ENCODE measurements at regions not wholly inside any gene's neighbourhood (a gene's known extent, or its start where the extent isn't known, plus 50 kb on each side); places are given as distances from the start of the nearest gene placed in this dataset.

DNA sequence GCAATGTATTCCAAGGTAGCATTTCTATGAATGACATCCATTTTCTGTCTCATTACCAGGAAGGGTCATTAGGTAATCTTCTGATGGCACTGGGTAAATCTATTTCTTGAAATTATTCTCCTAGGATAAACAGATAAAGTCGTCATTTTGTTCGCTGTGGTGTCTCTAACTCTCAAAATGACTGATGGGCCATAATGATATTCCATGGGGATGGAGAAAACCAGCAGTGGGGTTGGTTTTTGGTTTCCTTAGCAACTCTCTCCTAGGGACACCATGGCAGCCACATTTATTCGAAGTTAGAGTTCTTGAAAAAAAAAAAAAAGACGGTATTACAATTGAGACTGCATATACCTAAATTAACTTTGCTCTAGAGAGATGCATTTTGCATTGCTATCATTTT is 231.3 kb upstream of the SLCO3A1 start:
- no peak overlapping the region for H3K4me3 ChIP-seq (ENCODE audit: low read depth, low read length)
- ChIA-PET POLR2A (no interaction called here), CTCF (no interaction called here)
- no peak for DNase-seq (ENCODE audit: low read depth)
- no peaks in the 10 kb centered on the region for H3K27me3 ChIP-seq (ENCODE audit: control insufficient read depth, insufficient read depth, low read length)
- H3K36me3 ChIP-seq (ENCODE audit: control insufficient read depth, insufficient read depth, low read length) = no peaks in the 10 kb centered on the region
- TF ChIP-seq, protein P1, sequence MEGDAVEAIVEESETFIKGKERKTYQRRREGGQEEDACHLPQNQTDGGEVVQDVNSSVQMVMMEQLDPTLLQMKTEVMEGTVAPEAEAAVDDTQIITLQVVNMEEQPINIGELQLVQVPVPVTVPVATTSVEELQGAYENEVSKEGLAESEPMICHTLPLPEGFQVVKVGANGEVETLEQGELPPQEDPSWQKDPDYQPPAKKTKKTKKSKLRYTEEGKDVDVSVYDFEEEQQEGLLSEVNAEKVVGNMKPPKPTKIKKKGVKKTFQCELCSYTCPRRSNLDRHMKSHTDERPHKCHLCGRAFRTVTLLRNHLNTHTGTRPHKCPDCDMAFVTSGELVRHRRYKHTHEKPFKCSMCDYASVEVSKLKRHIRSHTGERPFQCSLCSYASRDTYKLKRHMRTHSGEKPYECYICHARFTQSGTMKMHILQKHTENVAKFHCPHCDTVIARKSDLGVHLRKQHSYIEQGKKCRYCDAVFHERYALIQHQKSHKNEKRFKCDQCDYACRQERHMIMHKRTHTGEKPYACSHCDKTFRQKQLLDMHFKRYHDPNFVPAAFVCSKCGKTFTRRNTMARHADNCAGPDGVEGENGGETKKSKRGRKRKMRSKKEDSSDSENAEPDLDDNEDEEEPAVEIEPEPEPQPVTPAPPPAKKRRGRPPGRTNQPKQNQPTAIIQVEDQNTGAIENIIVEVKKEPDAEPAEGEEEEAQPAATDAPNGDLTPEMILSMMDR (IDR thresholded peaks at IDR 0.05; ENCODE audit: insufficient read depth, low read depth, low read length) = no peak

- TF ChIP-seq, protein P1 (IDR thresholded peaks at IDR 0.05; ENCODE audit: insufficient read depth, low read depth, low read length) = no peak
- Histone ChIP-seq H3K4me3 (ENCODE audit: low read depth, low read length) (no peak overlapping the region), H3K27me3 (ENCODE audit: control insufficient read depth, insufficient read depth, low read length) (no peaks in the 10 kb centered on the region), H3K36me3 (ENCODE audit: control insufficient read depth, insufficient read depth, low read length) (no peaks in the 10 kb centered on the region)
- DNase-seq (ENCODE audit: low read depth) = no peak
- CTCF ChIA-PET = no interaction called here
- POLR2A ChIA-PET = no interaction called here
These were observed 230.7 kb upstream of the SLCO3A1 start for GRCh38 chr15:91622711-91623342.

GRCh38 chr15:91624353-91624968 is 229.0 kb upstream of the SLCO3A1 start:
- TF ChIP-seq, protein P1 (IDR thresholded peaks at IDR 0.05; ENCODE audit: insufficient read depth, low read depth, low read length) = no peak
- ChIA-PET POLR2A (no interaction called here), CTCF (no interaction called here)

GRCh38 chr15:91625506-91625905 is 228.0 kb upstream of the SLCO3A1 start:
- CTCF ChIA-PET = no interaction called here
- no peak overlapping the region for H3K4me3 ChIP-seq (ENCODE audit: low read depth, low read length)
- TF ChIP-seq, protein P1 (IDR thresholded peaks at IDR 0.05; ENCODE audit: insufficient read depth, low read depth, low read length) = no peak
- no peaks in the 10 kb centered on the region for H3K36me3 ChIP-seq (ENCODE audit: control insufficient read depth, insufficient read depth, low read length)
- POLR2A ChIA-PET = no interaction called here
- no peak for DNase-seq (ENCODE audit: low read depth)
- H3K27me3 ChIP-seq (ENCODE audit: control insufficient read depth, insufficient read depth, low read length) = no peaks in the 10 kb centered on the region

More at GRCh38 chr15:91624353-91624968, 229.0 kb upstream of the SLCO3A1 start:
- Histone ChIP-seq H3K36me3 (ENCODE audit: control insufficient read depth, insufficient read depth, low read length) (no peaks in the 10 kb centered on the region), H3K27me3 (ENCODE audit: control insufficient read depth, insufficient read depth, low read length) (no peaks in the 10 kb centered on the region), H3K4me3 (ENCODE audit: low read depth, low read length) (no peak overlapping the region)
- no peak for DNase-seq (ENCODE audit: low read depth)

GRCh38 chr15:91627473-91628278 is 225.8 kb upstream of the SLCO3A1 start:
- DNase-seq (ENCODE audit: low read depth) = no peak
- CTCF ChIA-PET = no interaction called here
- Histone ChIP-seq H3K4me3 (ENCODE audit: low read depth, low read length) (no peak overlapping the region), H3K36me3 (ENCODE audit: control insufficient read depth, insufficient read depth, low read length) (no peaks in the 10 kb centered on the region), H3K27me3 (ENCODE audit: control insufficient read depth, insufficient read depth, low read length) (no peaks in the 10 kb centered on the region)
- POLR2A ChIA-PET = no interaction called here
- TF ChIP-seq, protein P1 (IDR thresholded peaks at IDR 0.05; ENCODE audit: insufficient read depth, low read depth, low read length) = no peak
